Activated naive CD4-positive, alpha-beta T cell treated with anti-CD3 and anti-CD28 coated beads for 36 hours (primary cell): ENCODE measurements at regions not wholly inside any gene's neighbourhood (a gene's known extent, or its start where the extent isn't known, plus 50 kb on each side); places are given as distances from the start of the nearest gene placed in this dataset.
A peak's percentile ranks its signal among the peaks of the same experiment; 100 is the strongest.
"Not testable (repeated sequence)": the region's sequence is repeated elsewhere in the genome, so short reads cannot be mapped to it uniquely, and the experiment has no call there.

Source experiments
- CTCF ChIA-PET: fragments of 350-600 bp; sonication (Branson Sonifier 250); formaldehyde crosslinking; loops from one replicate; lab custom pipeline; 2021; ENCODE audit warnings: antibody characterized with exemption; lab: Charles Lee
- DNase-seq: peaks from one replicate; pipeline ENCODE4 v3.0.0-alpha.2; 2020
- H3K27ac Mint-ChIP-seq: one replicate; pipeline ENCODE4 v1.8.0; 2021; ENCODE audit warnings: mild to moderate bottlenecking, mixed read lengths
- H3K27me3 Mint-ChIP-seq: one replicate; pipeline ENCODE4 v1.8.0; 2021; ENCODE audit warnings: low read depth, mixed read lengths
- H3K36me3 Mint-ChIP-seq: one replicate; pipeline ENCODE4 v1.8.0; 2021; ENCODE audit warnings: low read depth, mixed read lengths
- H3K4me1 Mint-ChIP-seq: one replicate; pipeline ENCODE4 v1.8.0; 2021; ENCODE audit warnings: low read depth, mixed read lengths
- H3K4me3 Mint-ChIP-seq: one replicate; pipeline ENCODE4 v1.8.0; 2021; ENCODE audit warnings: mild to moderate bottlenecking, moderate library complexity, mixed read lengths
- H3K9me3 Mint-ChIP-seq: one replicate; pipeline ENCODE4 v1.8.0; 2021; ENCODE audit warnings: mixed read lengths
- intact Hi-C: fragments of 100-400 bp; cut with micrococcal nuclease; formaldehyde crosslinking; loops from one replicate; pipeline ENCODE4 v1.15.1; 2023

- Mint-ChIP-seq H3K9me3 (no peaks in the 10 kb centered on the region), H3K4me1 (peaks cover 1% of the 10 kb centered on the region), H3K27ac (no peak overlapping the region), H3K36me3 (no peaks in the 10 kb centered on the region), H3K4me3 (no peak overlapping the region), H3K27me3 (peaks cover 26% of the 10 kb centered on the region)
- intact Hi-C loops = loop anchor here (2.0 to 10.0 kb wide), 4 partner anchors 498 to 880 kb away; partner anchors contain the start of gene UBE2E1
- DNase-seq = no peak
- CTCF ChIA-PET = no interaction called here
Observed at GRCh38 chr3:24684506-24685023, 189.9 kb upstream of the THRB start.

GRCh38 chr3:24686808-24687207 lies 192.2 kb upstream of the THRB start:
- Mint-ChIP-seq H3K4me1 (peaks cover 1% of the 10 kb centered on the region), H3K9me3 (no peaks in the 10 kb centered on the region), H3K4me3 (no peak overlapping the region), H3K36me3 (no peaks in the 10 kb centered on the region), H3K27me3 (peaks cover 13% of the 10 kb centered on the region), H3K27ac (no peak overlapping the region)
- CTCF ChIA-PET = no interaction called here
- intact Hi-C loops = loop anchor here (10.0 kb wide), 1 partner anchor 882 kb away; the partner anchor contains the start of gene UBE2E1
- DNase-seq = peak; percentile 13

GRCh38 chr3:24687671-24688070 lies 193.0 kb upstream of the THRB start:
- no peaks in the 10 kb centered on the region for H3K9me3 Mint-ChIP-seq
- DNase-seq = no peak
- no peak overlapping the region for H3K27ac Mint-ChIP-seq
- peaks cover 10% of the 10 kb centered on the region for H3K27me3 Mint-ChIP-seq
- H3K4me3 Mint-ChIP-seq = no peak overlapping the region
- CTCF ChIA-PET = no interaction called here
- H3K36me3 Mint-ChIP-seq = no peaks in the 10 kb centered on the region
- intact Hi-C loops = loop anchor here (2.0 to 10.0 kb wide), 2 partner anchors 883 to 905 kb away; partner anchors contain the start of gene UBE2E1
- H3K4me1 Mint-ChIP-seq = peaks cover 1% of the 10 kb centered on the region

- intact Hi-C loops = loop anchor here (2.0 to 10.0 kb wide), 2 partner anchors 884 to 904 kb away; partner anchors contain the start of gene UBE2E1
- Mint-ChIP-seq H3K27ac (no peak overlapping the region), H3K9me3 (no peaks in the 10 kb centered on the region), H3K4me3 (no peak overlapping the region), H3K27me3 (peaks cover 7% of the 10 kb centered on the region), H3K36me3 (no peaks in the 10 kb centered on the region), H3K4me1 (peaks cover 1% of the 10 kb centered on the region)
- no peak for DNase-seq
- CTCF ChIA-PET = interaction anchor here (1.6 kb wide), 1 partner anchor 8 kb away, joined by 7 read pairs; no protein-coding TSS in a partner anchor
Observed at GRCh38 chr3:24688446-24689148, 193.9 kb upstream of the THRB start.

GRCh38 chr3:24689353-24689752 lies 194.7 kb upstream of the THRB start:
- intact Hi-C loops = loop anchor here (2.0 to 10.0 kb wide), 2 partner anchors 885 to 903 kb away; partner anchors contain the start of gene UBE2E1
- peaks cover 6% of the 10 kb centered on the region for H3K27me3 Mint-ChIP-seq
- CTCF ChIA-PET = interaction anchor here (1.6 kb wide), 1 partner anchor 9 kb away, joined by 7 read pairs; no protein-coding TSS in a partner anchor

GRCh38 chr3:24690777-24691176 lies 196.1 kb upstream of the THRB start:
- Mint-ChIP-seq H3K36me3 (no peaks in the 10 kb centered on the region), H3K4me3 (no peak overlapping the region), H3K9me3 (no peaks in the 10 kb centered on the region), H3K27ac (no peak overlapping the region), H3K27me3 (peaks cover 5% of the 10 kb centered on the region), H3K4me1 (peaks cover 1% of the 10 kb centered on the region)
- no peak for DNase-seq
- CTCF ChIA-PET = interaction anchor here (0.7 kb wide), 1 partner anchor 797 kb away, joined by 4 read pairs; no protein-coding TSS in a partner anchor
- intact Hi-C loops = no loop called here

More at GRCh38 chr3:24689353-24689752, 194.7 kb upstream of the THRB start:
- no peaks in the 10 kb centered on the region for H3K9me3 Mint-ChIP-seq
- H3K36me3 Mint-ChIP-seq = no peaks in the 10 kb centered on the region
- no peak for DNase-seq
- no peak overlapping the region for H3K27ac Mint-ChIP-seq
- H3K4me1 Mint-ChIP-seq = peaks cover 1% of the 10 kb centered on the region
- H3K4me3 Mint-ChIP-seq = no peak overlapping the region

GRCh38 chr3:24699078-24699477 lies 204.4 kb upstream of the THRB start:
- DNase-seq, H3K27ac Mint-ChIP-seq, CTCF ChIA-PET, H3K4me1 Mint-ChIP-seq, H3K36me3 Mint-ChIP-seq, H3K9me3 Mint-ChIP-seq, H3K27me3 Mint-ChIP-seq, H3K4me3 Mint-ChIP-seq, intact Hi-C loops: not testable (repeated sequence)

GRCh38 chr3:24704496-24704895 lies 209.8 kb upstream of the THRB start:
- Mint-ChIP-seq H3K27me3 (peaks cover 2% of the 10 kb centered on the region), H3K9me3 (peaks cover 1% of the 10 kb centered on the region), H3K36me3 (no peaks in the 10 kb centered on the region), H3K27ac (no peak overlapping the region), H3K4me1 (no peaks in the 10 kb centered on the region), H3K4me3 (no peak overlapping the region)
- CTCF ChIA-PET = interaction anchor here (0.7 kb wide), 1 partner anchor 521 kb away, joined by 3 read pairs; no protein-coding TSS in a partner anchor
- intact Hi-C loops = no loop called here
- no peak for DNase-seq

- Mint-ChIP-seq H3K27me3 (peaks cover under 1% of the 10 kb centered on the region), H3K9me3 (no peaks in the 10 kb centered on the region), H3K36me3 (no peaks in the 10 kb centered on the region), H3K4me1 (no peaks in the 10 kb centered on the region), H3K4me3 (no peak overlapping the region), H3K27ac (no peak overlapping the region)
- CTCF ChIA-PET = no interaction called here
- intact Hi-C loops = no loop called here
- no peak for DNase-seq
Observed at GRCh38 chr3:24707936-24708335, 213.3 kb upstream of the THRB start.

- H3K27ac Mint-ChIP-seq = no peak overlapping the region
- intact Hi-C loops = no loop called here
Observed at GRCh38 chr3:24709956-24710355, 215.3 kb upstream of the THRB start.

GRCh38 chr3:24713516-24713915 lies 218.9 kb upstream of the THRB start:
- no peaks in the 10 kb centered on the region for H3K9me3 Mint-ChIP-seq
- H3K4me3 Mint-ChIP-seq = no peak overlapping the region
- no peak for DNase-seq
- peaks cover 3% of the 10 kb centered on the region for H3K27me3 Mint-ChIP-seq
- no peaks in the 10 kb centered on the region for H3K36me3 Mint-ChIP-seq
- H3K4me1 Mint-ChIP-seq = no peaks in the 10 kb centered on the region
- CTCF ChIA-PET = interaction anchor here (0.6 kb wide), 1 partner anchor 727 kb away, joined by 6 read pairs; no protein-coding TSS in a partner anchor
- H3K27ac Mint-ChIP-seq = no peak overlapping the region
- intact Hi-C loops = no loop called here

More at GRCh38 chr3:24709956-24710355, 215.3 kb upstream of the THRB start:
- Mint-ChIP-seq H3K27me3 (peaks cover 3% of the 10 kb centered on the region), H3K9me3 (no peaks in the 10 kb centered on the region), H3K4me1 (no peaks in the 10 kb centered on the region), H3K4me3 (no peak overlapping the region), H3K36me3 (no peaks in the 10 kb centered on the region)
- DNase-seq = no peak
- CTCF ChIA-PET = no interaction called here

- DNase-seq = no peak
- CTCF ChIA-PET = interaction anchor here (0.6 kb wide), 1 partner anchor 448 kb away, joined by 4 read pairs; no protein-coding TSS in a partner anchor
- intact Hi-C loops = no loop called here
- H3K27me3 Mint-ChIP-seq = peaks cover 3% of the 10 kb centered on the region
- H3K27ac Mint-ChIP-seq = no peak overlapping the region
- no peaks in the 10 kb centered on the region for H3K4me1 Mint-ChIP-seq
- no peak overlapping the region for H3K4me3 Mint-ChIP-seq
- no peaks in the 10 kb centered on the region for H3K9me3 Mint-ChIP-seq
- H3K36me3 Mint-ChIP-seq = no peaks in the 10 kb centered on the region
Observed at GRCh38 chr3:24714436-24714835, 219.8 kb upstream of the THRB start.
